WERI-Rb-1 (cell line): ENCODE measurements at regions not wholly inside any gene's neighbourhood (a gene's known extent, or its start where the extent isn't known, plus 50 kb on each side); places are given as distances from the start of the nearest gene placed in this dataset.

Source experiments
- DNase-seq: peaks from one replicate; pipeline ENCODE4 v3.0.0-alpha.2; 2020
- H3K27ac ChIP-seq: fragments of 250-450 bp; sonication (Bioruptor Pico); 2 replicates; pipeline ENCODE4 v1.5.1; 2020; ENCODE audit warnings: mild to moderate bottlenecking, moderate library complexity
- H3K27me3 ChIP-seq: fragments of 250-450 bp; sonication (Bioruptor Pico); 2 replicates; pipeline ENCODE4 v1.5.1; 2021; ENCODE audit warnings: mild to moderate bottlenecking, low read depth, moderate library complexity; ENCODE audit not compliant: insufficient read depth, severe bottlenecking
- H3K36me3 ChIP-seq: fragments of 250-450 bp; sonication (Bioruptor Pico); 2 replicates; pipeline ENCODE4 v1.5.1; 2020; ENCODE audit warnings: mild to moderate bottlenecking, moderate library complexity
- H3K4me3 ChIP-seq: 2 replicates; pipeline ENCODE4 v1.5.1; 2011; ENCODE audit warnings: low read depth, mild to moderate bottlenecking, control low read depth, low read length
- H3K9me3 ChIP-seq: fragments of 250-450 bp; sonication (Bioruptor Pico); 2 replicates; pipeline ENCODE4 v1.5.1; 2021; ENCODE audit warnings: mild to moderate bottlenecking, moderate library complexity; ENCODE audit not compliant: severe bottlenecking
- TF ChIP-seq, protein P1 (sequence below): IDR thresholded peaks from 2 replicates; pipeline ENCODE4 v1.5.1; 2011; ENCODE audit warnings: low read depth, mild to moderate bottlenecking, control low read depth, inconsistent platforms, low read length

DNA sequence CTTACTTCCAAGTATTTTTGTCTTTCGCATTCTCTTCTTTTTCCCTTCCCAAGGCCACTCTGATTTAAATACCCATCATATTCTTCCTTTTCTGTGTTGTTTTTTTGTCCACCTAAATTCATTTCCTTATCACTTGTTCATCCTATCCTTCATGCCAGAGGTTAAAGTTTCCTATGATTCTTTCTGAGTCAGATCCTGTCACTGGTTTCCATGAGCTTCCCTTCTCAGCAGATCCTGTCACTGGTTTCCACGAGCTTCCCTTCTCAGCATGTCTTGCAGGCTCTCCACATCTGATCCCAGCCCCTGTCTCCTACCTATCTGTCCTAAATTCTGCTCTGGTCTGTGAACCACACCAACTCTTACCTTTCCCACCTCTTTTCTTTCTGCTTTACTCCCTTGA, 311.8 kb upstream of the RGS6 start:
- H3K27me3 ChIP-seq = no peaks in the 10 kb centered on the region
- peaks cover 18% of the 10 kb centered on the region for H3K36me3 ChIP-seq
- no peak overlapping the region for H3K4me3 ChIP-seq
- DNase-seq = no peak
- TF ChIP-seq, protein P1, sequence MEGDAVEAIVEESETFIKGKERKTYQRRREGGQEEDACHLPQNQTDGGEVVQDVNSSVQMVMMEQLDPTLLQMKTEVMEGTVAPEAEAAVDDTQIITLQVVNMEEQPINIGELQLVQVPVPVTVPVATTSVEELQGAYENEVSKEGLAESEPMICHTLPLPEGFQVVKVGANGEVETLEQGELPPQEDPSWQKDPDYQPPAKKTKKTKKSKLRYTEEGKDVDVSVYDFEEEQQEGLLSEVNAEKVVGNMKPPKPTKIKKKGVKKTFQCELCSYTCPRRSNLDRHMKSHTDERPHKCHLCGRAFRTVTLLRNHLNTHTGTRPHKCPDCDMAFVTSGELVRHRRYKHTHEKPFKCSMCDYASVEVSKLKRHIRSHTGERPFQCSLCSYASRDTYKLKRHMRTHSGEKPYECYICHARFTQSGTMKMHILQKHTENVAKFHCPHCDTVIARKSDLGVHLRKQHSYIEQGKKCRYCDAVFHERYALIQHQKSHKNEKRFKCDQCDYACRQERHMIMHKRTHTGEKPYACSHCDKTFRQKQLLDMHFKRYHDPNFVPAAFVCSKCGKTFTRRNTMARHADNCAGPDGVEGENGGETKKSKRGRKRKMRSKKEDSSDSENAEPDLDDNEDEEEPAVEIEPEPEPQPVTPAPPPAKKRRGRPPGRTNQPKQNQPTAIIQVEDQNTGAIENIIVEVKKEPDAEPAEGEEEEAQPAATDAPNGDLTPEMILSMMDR = no peak
- no peaks in the 10 kb centered on the region for H3K9me3 ChIP-seq
- H3K27ac ChIP-seq = no peak overlapping the region

DNA sequence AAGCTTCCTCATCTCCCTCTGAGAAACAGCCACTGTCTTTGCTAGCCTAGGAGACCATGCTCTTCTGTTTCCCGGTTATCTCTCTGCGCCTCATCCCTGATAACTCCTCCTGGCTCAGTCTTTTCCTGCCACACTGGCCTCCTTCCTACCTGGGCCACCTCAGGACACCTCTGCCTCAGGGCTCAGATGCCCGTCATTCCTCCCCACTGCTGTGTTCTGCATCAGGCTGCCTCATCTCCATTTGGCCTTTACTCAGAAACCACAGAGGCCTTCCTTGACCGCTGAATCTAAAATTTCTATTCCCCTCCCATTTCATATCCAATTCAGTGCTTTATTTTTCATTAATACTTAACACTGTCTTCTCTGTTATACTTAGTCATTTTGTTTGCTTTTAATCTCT, 311.0 kb upstream of the RGS6 start:
- H3K27ac ChIP-seq = no peak overlapping the region
- TF ChIP-seq, protein P1 = no peak
- no peak for DNase-seq
- no peaks in the 10 kb centered on the region for H3K27me3 ChIP-seq
- H3K9me3 ChIP-seq = no peaks in the 10 kb centered on the region
- no peak overlapping the region for H3K4me3 ChIP-seq
- H3K36me3 ChIP-seq = peaks cover 21% of the 10 kb centered on the region

GRCh38 chr14:71621980-71622605, 310.1 kb upstream of the RGS6 start:
- Histone ChIP-seq H3K27me3 (no peaks in the 10 kb centered on the region), H3K4me3 (no peak overlapping the region), H3K36me3 (peaks cover 21% of the 10 kb centered on the region), H3K9me3 (no peaks in the 10 kb centered on the region), H3K27ac (no peak overlapping the region)
- no peak for DNase-seq
- TF ChIP-seq, protein P1 = no peak

DNA sequence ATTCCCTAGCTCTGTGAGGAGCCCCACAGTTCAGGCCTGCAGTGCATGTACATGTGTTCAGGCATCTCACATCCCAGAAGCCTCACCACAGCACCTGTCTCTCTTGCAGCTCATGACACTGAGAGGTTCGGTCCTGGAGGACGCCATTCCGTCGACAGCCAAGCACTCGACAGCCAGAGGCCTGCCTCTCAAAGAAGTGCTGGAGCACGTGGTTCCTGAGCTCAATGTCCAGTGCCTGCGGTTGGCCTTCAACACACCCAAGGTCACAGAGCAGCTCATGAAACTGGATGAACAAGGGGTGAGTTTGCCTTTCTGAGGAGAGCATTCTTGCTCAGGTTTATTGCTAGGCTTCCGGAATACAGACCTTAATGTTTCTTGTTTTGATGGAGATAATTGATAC, 308.3 kb upstream of the RGS6 start:
- DNase-seq = no peak
- TF ChIP-seq, protein P1 = no peak
- Histone ChIP-seq H3K4me3 (no peak overlapping the region), H3K27ac (no peak overlapping the region), H3K27me3 (no peaks in the 10 kb centered on the region), H3K36me3 (peaks cover 21% of the 10 kb centered on the region), H3K9me3 (no peaks in the 10 kb centered on the region)

DNA sequence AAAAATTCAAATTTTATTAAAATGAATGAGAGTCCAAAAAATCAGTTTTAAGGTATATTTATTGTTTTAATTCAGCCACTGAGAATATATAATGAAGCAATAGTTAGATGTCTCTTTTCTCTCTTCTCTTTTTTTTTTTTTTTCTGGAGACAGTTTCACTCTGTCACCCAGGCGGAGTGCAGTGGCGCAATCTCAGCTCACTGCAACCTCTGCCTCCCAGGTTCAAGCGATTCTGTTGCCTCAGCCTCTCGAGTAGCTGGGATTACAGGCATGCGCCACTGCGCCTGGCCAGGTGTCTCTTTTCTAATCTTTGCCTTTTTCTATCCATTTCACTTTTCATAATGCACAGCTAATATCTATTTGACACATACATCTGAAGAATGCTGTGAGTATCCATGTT, 307.1 kb upstream of the RGS6 start:
- no peak for DNase-seq
- no peaks in the 10 kb centered on the region for H3K9me3 ChIP-seq
- no peaks in the 10 kb centered on the region for H3K27me3 ChIP-seq
- no peak overlapping the region for H3K4me3 ChIP-seq
- TF ChIP-seq, protein P1 = no peak
- no peak overlapping the region for H3K27ac ChIP-seq
- peaks cover 14% of the 10 kb centered on the region for H3K36me3 ChIP-seq
